GM13977 (cell line): ENCODE measurements at regions not wholly inside any gene's neighbourhood (a gene's known extent, or its start where the extent isn't known, plus 50 kb on each side); places are given as distances from the start of the nearest gene placed in this dataset.

ENCODE experiments used
- DNase-seq: peaks from one replicate; pipeline ENCODE4 v3.0.0; 2012; ENCODE audit warnings: low spot score
- CTCF ChIP-seq: IDR thresholded peaks from 2 replicates; pipeline ENCODE4 v1.5.1; 2012; ENCODE audit warnings: mild to moderate bottlenecking, control low read depth; ENCODE audit not compliant: insufficient read depth; ENCODE audit errors: extremely low read depth, missing control alignments
- in situ Hi-C: fragments of 300-500 bp; cut with MboI; formaldehyde crosslinking; loops from one replicate; pipeline ENCODE4 v1.12.0; 2022; ENCODE audit warnings: low sequenced_read_pairs, low pct_unique_long_range_greater_than_20kb, mixed read lengths, inconsistent platforms; ENCODE audit not compliant: unreplicated experiment

- TF ChIP-seq CTCF = no peak
- in situ Hi-C loops = no loop called here
These were observed 1185.7 kb downstream of the BRD1 start for GRCh38 chr22:48641906-48642475.

GRCh38 chr22:48640890-48641841, 1186.5 kb downstream of the BRD1 start:
- in situ Hi-C loops = no loop called here
- no peak for TF ChIP-seq CTCF
- no peak for DNase-seq

More at GRCh38 chr22:48641906-48642475, 1185.7 kb downstream of the BRD1 start:
- no peak for DNase-seq

GRCh38 chr22:48639896-48640748, 1187.6 kb downstream of the BRD1 start:
- in situ Hi-C loops = no loop called here
- no peak for TF ChIP-seq CTCF
- DNase-seq = no peak

GRCh38 chr22:48639021-48639795, 1188.5 kb downstream of the BRD1 start:
- in situ Hi-C loops = no loop called here
- TF ChIP-seq CTCF = no peak
- no peak for DNase-seq

GRCh38 chr22:48637231-48637630, 1190.4 kb downstream of the BRD1 start:
- no peak for DNase-seq
- in situ Hi-C loops = no loop called here

More at GRCh38 chr22:48637231-48637630, 1190.4 kb downstream of the BRD1 start:
- no peak for TF ChIP-seq CTCF
